ENCODE measurements at regions not wholly inside any gene's neighbourhood (a gene's known extent, or its start where the extent isn't known, plus 50 kb on each side); places are given as distances from the start of the nearest gene placed in this dataset.
A peak's percentile ranks its signal among the peaks of the same experiment; 100 is the strongest.

DNA sequence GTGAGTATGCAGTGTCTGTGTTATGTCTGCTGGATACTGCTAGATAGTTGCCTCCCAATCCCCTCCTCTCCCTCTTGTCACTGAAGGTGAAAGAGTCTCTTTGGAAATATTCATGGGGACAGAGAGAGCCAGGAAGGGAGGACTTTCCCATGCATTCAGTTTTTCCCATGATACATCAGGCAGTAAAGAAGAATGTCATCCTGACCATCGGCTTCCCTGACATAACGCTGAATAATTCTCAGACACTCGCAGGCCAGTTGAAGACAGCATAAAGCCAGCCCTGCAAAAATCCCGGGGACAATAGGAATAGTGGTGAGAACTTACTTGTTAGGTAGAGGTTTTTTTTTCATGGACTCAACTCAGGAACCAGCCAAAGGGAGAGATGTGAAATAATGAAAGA lies 58.1 kb downstream of the KLF4 start:
- no peak for DNase-seq (ENCODE audit: extremely low read depth, low read depth)
- TF ChIP-seq CTCF (IDR thresholded peaks at IDR 0.05; ENCODE audit: low read depth, low read length), result no peak

GRCh38 chr9:107430071-107430470 lies 59.5 kb downstream of the KLF4 start:
- DNase-seq (ENCODE audit: extremely low read depth, low read depth), result no peak
- no peak for TF ChIP-seq CTCF (IDR thresholded peaks at IDR 0.05; ENCODE audit: low read depth, low read length)

GRCh38 chr9:107426126-107426525 lies 63.4 kb downstream of the KLF4 start:
- no peak for DNase-seq (ENCODE audit: extremely low read depth, low read depth)
- no peak for TF ChIP-seq CTCF (IDR thresholded peaks at IDR 0.05; ENCODE audit: low read depth, low read length)

GRCh38 chr9:107425101-107426025 lies 64.2 kb downstream of the KLF4 start:
- TF ChIP-seq CTCF (IDR thresholded peaks at IDR 0.05; ENCODE audit: low read depth, low read length), result peak; percentile 94
- DNase-seq (ENCODE audit: extremely low read depth, low read depth), result peak; percentile 57

GRCh38 chr9:107423540-107423939 lies 66.0 kb downstream of the KLF4 start:
- TF ChIP-seq CTCF (IDR thresholded peaks at IDR 0.05; ENCODE audit: low read depth, low read length), result no peak
- no peak for DNase-seq (ENCODE audit: extremely low read depth, low read depth)

DNA sequence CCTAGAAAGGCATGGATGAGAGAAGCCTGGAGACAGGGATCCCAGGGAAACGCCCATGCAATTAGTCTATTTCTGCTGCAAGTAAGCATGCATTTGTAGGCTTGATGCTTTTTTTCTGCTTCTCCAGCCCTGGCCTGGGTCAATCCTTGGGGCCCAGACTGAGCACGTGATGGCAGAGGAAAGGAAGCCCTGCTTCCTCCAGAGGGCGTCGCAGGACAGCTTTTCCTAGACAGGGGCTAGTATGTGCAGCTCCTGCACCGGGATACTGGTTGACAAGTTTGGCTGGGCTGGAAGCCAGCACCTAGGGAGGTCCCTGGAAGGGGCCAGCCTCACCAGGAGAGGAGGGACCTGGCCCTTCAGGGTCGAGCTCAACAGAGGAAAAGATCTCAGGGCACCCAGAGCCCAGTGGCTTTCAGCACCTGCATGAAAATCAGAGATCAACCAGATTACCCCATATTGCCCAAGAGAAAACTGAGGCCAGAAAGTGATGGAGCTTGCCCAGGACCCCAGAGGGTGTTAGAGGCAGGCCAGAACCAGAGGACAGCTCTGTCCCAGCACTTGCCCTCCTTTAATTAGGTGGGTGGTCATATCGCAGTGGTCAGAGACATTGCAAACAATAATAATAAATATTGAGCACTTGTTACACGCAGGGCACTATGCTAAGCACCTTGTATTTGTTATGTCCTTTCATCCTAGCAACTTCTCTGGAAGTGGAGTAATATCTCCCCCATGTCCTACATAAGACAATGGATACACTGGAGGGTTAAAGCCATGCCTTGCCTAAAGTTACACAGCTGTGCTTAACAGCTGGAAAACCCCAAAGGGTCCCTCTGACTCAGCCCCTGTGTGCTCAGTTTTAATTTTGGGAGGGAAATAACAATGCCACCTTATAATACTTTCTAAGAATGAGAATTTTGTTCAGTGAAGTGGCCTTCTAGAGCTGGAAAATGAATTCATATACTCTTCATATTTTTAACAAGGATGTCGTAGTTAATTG lies 67.1 kb downstream of the KLF4 start:
- peak; percentile 75 for TF ChIP-seq CTCF (IDR thresholded peaks at IDR 0.05; ENCODE audit: low read depth, low read length)
- peak; percentile 40 for DNase-seq (ENCODE audit: extremely low read depth, low read depth)

All from AG09319 (cell line).